ENCODE measurements at regions not wholly inside any gene's neighbourhood (a gene's known extent, or its start where the extent isn't known, plus 50 kb on each side); places are given as distances from the start of the nearest gene placed in this dataset.

DNA sequence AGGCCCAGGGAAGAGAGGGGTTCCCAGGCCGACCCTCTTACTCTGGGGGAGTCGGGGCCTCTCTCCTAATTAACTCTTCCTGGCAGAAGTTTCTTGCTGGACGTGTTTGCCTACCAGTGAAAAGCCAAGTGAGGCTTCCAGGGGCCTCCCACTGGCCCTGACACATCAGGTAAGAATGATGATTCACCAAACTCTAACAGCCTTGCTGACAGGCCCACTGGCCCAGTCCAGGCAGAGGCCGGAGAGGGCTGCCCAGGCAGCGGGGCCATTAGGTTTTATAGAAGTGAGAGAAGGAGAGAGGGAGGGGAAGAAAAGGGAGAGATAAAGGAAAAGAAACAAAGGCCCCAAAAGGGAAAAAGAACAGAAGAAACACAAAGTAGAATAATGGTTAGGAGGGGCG lies 50.8 kb upstream of the FOXE1 start:
- no peak for DNase-seq
- intact Hi-C loops (cut with DNase I; ENCODE audit: low total_unique reads) = no loop called here
- Histone ChIP-seq H3K27ac (no peak overlapping the region), H3K36me3 (no peaks in the 10 kb centered on the region), H3K9me3 (no peaks in the 10 kb centered on the region), H3K4me3 (no peak overlapping the region), H3K27me3 (no peaks in the 10 kb centered on the region), H3K4me1 (peaks cover 0 to 6% of the 10 kb centered on the region in 2 donors)
- TF ChIP-seq, protein P1, sequence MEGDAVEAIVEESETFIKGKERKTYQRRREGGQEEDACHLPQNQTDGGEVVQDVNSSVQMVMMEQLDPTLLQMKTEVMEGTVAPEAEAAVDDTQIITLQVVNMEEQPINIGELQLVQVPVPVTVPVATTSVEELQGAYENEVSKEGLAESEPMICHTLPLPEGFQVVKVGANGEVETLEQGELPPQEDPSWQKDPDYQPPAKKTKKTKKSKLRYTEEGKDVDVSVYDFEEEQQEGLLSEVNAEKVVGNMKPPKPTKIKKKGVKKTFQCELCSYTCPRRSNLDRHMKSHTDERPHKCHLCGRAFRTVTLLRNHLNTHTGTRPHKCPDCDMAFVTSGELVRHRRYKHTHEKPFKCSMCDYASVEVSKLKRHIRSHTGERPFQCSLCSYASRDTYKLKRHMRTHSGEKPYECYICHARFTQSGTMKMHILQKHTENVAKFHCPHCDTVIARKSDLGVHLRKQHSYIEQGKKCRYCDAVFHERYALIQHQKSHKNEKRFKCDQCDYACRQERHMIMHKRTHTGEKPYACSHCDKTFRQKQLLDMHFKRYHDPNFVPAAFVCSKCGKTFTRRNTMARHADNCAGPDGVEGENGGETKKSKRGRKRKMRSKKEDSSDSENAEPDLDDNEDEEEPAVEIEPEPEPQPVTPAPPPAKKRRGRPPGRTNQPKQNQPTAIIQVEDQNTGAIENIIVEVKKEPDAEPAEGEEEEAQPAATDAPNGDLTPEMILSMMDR (IDR thresholded peaks at IDR 0.05) = no peak
- no peak for TF ChIP-seq POLR2A (IDR thresholded peaks at IDR 0.05)

- TF ChIP-seq, protein P1 (IDR thresholded peaks at IDR 0.05) = no peak
- peak in 1 of 2 donors; percentile 14 for TF ChIP-seq POLR2A (IDR thresholded peaks at IDR 0.05)
- intact Hi-C loops (cut with DNase I; ENCODE audit: low total_unique reads) = no loop called here
- no peaks in the 10 kb centered on the region for H3K9me3 ChIP-seq
- peaks cover 0 to 6% of the 10 kb centered on the region in 2 donors for H3K4me1 ChIP-seq
- no peaks in the 10 kb centered on the region for H3K27me3 ChIP-seq
- no peak overlapping the region for H3K27ac ChIP-seq
- H3K4me3 ChIP-seq = peak overlapping the region in 1 of 2 donors; percentile 33
- peak; percentile 20 to 53 for DNase-seq
- no peaks in the 10 kb centered on the region for H3K36me3 ChIP-seq
These were observed 49.6 kb upstream of the FOXE1 start for GRCh38 chr9:97803167-97804058.

Data from uterus (tissue), 3 donors.